NCI-H82 (cell line): ENCODE measurements at regions not wholly inside any gene's neighbourhood (a gene's known extent, or its start where the extent isn't known, plus 50 kb on each side); places are given as distances from the start of the nearest gene placed in this dataset.
"Not testable (repeated sequence)": the region's sequence is repeated elsewhere in the genome, so short reads cannot be mapped to it uniquely, and the experiment has no call there.

ENCODE experiments used
- DNase-seq: peaks from one replicate; lab custom pipeline; 2025; lab: John Stamatoyannopoulos, UW

DNA sequence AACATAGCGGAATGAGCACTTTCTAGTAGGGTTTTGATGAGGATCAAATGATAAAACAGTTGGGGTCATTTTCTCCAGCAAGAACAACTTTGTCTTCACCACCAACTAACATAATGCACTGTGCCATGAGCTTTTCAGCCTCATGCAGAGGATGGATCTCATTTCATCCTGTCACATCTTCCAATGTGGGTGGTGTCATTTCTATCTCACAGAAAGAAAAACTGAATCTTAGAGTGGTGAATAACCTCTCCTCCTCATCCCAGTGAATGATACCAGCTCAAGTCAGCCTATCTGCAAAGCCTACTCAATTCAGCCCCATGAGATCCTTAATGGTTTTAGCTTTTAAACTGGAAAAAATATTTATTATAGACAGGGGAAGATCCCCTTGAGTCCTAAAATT, 1147.2 kb downstream of the VRK1 start:
- no peak for DNase-seq

DNA sequence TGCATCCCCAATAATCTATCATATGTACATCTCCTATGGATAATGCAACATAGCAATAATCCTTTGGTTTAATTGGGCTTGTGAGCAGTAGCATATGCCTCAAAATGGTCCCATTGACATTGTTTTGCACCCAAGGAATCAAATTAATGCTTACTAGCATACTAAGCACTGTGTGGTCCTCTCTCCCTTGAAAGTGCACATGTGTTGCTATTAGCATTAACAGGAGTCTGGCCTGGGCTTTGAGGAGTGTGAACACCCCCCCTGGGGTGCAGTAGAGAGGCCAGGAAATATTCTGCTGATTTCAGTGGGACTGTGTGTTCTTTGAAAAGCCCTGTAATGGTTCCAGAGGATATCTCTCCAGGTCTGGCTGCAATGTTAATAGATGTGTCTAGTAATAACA, 1148.4 kb downstream of the VRK1 start:
- DNase-seq: no peak

DNA sequence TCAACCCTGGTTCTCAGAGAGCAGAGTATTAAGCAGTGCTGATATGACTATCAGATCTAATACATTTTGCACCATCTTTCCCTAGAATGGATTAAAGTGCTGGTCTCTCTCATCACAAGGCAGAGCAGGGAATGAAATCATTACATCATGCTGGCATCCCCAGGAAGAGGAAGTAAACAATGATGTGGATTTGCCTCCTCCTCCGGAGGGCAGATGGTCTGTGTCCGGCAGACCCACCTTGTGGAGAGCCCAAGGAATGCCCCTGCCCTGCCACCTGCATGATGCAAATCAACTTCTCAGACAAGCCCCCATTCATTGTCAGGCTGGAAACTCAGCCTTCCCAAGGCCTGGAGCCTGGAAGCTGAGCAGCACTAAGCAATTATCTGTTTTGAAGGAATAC, 1149.1 kb downstream of the VRK1 start:
- DNase-seq: peak; percentile 18

DNA sequence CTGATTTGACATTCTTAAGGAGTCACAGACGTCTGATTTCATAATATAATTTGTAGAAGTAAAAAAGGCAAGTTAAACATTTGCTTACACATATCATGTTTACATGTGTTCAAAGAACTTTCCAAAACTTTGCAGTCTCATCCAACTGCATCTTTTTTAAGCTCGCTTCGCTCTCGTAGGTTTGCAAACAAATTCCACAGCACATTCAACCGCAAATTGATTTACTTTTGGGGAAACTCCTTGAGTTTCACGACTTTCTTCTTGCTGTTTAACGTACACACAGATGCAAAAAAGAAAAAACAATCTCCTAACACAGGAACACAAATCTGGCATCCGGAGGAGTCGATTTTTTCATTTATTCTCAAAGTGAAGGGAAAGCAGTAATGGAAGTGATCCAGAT, 1149.5 kb downstream of the VRK1 start:
- DNase-seq: no peak

DNA sequence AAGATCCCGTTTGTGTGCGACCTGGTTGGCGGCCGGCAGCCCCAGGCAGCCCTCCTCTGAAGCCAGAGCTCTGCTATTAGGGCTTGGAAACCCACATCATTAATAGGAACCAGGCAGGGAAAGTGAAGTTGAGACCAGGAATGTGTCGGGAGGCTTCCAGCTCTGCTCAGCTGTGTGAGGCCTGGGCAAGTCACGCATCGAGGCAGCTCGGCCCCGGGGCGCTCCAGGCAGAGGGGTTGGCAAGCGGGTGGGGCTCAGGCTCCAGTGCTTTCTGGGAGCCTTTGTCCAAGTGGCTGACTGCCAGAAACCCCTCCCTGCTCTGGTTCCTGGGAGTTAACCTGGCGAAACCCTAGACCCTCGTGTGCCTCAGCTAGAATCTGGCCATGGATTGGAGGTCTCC, 1151.7 kb downstream of the VRK1 start:
- DNase-seq: no peak

DNA sequence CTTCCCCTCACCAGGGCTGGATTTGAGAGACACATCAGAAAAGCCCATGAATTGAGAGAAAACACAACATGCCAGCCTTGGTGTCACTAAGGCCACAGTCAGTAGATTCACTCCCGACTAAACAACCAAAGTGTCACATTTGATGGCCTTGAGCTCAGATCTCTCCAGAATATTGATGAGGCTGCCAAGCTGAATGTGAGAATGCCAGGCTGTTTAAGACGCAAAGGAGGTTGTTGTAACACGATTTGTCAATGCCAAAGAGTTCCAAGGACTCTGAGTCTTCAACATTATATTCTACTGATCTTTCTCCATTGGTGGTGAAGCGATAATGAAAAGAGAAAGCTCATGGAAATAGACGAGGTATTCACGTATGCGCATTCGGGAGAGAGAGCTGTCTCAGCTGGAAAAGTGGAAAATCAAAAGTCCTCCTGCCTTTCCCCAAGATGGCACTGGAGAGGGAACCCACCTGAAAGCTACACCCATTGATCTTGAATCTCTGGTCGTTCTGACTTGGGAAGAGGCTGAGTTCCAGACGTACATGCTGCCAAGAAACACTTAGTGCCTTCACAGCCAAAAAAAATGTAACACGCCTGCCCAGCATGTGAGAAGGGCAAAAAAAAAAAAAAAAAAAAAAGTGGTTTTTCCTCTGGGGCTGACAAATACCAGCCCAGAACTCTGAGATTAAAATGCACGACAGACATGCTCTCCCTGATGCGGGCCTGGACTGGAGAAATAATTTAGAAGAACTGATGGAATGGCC, 1159.6 kb downstream of the VRK1 start:
- no peak for DNase-seq

DNA sequence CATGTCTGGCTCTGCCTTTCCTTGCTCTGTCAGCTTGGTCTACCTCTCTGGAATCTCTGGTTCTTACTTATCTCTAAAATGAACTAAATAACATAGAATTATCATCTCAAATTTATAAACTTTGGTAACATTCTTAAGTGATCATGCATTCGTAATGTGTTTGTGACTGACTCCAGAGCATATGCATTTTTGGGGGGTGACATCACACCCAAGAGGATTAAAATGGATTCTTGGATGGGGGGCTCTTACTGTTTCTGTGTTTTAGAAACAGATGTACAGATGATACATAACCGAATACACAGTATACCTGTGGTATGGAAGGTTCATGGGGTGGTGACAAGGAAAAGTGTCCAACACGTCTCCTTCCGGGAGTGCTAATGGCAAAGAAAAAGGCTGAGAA, 1162.1 kb downstream of the VRK1 start:
- no peak for DNase-seq

DNA sequence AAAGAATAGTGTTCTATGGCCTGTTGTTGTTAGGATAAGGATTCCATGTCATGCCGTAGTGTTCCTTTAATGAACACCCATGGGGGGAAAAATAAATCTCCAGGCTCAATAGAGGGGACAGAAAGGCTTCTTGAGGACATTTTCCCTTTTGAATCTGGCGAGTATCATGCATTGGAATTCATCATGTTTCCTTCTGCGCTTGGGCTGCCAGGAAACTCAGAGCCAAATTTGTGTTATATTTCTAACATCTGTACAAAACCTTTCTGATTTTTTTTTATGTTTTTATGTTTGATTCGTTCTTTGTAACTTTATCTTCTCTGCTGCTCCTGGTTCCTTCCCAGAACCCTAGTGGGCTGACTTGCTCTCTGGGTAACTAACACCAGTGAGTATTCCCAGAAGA, 1163.3 kb downstream of the VRK1 start:
- no peak for DNase-seq

DNA sequence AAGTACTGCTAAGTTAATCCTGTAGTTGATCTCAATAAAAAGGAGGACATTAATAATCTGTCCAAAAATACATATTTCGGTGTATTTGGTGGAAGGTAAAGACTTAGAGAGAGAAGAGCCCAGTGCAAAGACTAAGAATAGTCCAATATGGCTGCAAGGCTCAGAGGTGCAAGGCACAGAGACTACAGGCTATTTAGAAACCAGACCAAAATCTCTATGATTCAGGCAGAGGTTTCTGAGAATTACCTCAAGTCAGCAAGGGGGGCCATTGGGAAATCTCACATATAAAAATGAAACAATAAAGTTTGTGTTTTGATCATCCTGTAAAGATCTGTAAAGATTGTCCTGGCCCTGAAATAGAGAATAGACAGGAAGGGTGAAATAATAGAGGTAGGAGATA, 1173.0 kb downstream of the VRK1 start:
- no peak for DNase-seq

DNA sequence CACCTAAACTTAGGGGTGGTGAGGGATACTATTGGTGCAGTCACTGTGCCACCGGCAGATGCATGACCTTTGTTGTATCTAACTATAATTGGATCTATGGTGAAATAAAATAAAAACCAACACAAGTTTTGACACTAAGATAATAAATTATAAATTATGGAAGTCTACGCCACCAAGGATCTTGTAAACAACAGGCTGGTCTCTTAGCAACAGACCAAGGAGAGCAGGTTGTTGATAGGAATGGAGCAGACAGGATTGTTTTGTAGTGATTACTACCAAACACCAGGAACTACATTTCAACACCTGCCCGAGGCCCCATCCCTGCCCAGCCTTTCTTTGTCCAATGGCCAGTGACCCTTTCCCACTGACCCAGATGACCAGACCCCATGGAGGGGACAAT, 1178.0 kb downstream of the VRK1 start:
- no peak for DNase-seq

DNA sequence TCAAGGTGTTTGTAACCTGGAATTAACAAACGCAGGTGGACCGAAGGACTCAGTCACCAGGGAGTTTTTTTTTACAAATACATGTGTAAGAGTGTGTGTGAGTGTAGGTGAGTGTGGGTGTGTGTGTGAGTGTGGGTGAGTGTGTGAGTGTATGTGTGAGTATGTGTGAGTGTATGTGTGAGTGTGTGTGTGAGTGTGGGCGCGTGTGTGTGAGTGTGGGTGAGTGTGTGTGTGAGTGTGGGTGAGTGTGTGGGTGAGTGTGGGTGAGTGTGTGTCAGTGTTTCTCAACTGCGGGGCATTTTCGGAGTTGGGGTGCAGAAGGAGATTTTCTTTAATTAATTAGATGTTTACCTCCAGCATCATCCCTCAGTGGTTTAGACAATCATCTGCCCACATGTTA, 1178.8 kb downstream of the VRK1 start:
- no peak for DNase-seq

DNA sequence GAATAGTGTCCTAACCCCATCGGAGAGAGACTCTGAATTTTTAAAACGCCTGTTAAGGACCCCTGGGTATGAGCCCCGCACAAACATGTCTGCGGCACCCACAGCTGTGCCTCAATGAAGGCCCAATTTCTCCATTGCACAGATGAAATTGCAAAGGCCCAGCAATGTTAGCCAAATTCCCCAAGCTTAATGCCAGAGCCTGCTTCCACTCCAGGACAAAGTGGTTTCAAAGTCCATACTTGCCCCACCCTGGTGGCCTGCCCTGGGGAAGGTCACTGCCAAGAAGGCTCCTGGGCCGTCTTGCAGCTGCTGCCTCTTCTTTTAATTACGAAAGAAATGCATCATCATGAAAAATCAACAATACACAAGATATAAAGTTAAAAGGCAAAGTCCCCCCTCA, 1179.7 kb downstream of the VRK1 start:
- no peak for DNase-seq

DNA sequence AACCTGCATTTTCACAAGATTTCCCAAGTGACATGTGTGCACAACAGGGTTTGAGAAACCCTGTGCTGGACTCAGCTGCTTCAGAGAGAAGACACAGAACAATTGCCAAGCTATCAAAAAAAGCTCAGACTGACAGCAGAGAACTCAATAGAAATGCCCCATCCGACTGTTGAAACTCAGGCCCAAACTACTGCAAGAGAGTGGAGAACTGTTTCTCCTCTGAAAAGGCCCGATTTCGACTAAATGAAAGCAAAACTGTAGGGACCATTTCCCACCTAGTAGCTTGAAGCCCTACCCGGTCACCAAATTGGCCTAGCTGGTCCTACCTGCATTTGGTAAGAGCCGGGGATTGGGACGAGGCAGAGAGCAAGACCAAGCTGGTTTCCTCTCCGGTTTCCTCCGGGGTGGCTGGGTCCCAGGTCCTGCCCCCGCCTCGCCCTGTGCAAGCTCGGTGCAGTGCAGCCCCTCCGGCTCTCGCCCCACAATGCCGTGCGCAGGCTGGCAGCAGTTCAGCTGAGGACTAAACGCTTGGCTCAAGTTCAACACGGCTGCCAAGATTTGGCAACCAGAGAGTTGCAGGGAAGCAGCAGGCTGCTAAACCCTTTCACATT, 1180.6 kb downstream of the VRK1 start:
- DNase-seq: peak; percentile 73

DNA sequence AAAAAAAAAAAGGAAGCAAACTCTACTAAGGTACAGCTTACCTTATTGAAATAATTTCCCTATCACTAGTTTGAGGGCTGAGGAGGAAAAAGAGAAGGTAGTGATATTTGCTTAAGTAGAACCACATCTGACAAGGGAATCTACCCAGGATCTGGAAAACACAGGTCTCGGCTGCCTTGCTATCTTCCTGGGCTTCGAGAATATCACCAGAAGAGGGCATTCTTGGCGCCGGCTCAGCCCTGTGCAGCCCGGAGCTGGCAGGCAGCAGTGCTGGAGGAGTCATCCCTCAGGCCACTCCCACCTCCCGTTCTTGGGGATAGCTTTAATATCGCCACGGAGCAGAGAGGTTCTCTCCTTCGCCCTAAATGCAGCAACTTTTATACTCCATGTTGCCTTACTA, 1181.2 kb downstream of the VRK1 start:
- DNase-seq: peak; percentile 87

DNA sequence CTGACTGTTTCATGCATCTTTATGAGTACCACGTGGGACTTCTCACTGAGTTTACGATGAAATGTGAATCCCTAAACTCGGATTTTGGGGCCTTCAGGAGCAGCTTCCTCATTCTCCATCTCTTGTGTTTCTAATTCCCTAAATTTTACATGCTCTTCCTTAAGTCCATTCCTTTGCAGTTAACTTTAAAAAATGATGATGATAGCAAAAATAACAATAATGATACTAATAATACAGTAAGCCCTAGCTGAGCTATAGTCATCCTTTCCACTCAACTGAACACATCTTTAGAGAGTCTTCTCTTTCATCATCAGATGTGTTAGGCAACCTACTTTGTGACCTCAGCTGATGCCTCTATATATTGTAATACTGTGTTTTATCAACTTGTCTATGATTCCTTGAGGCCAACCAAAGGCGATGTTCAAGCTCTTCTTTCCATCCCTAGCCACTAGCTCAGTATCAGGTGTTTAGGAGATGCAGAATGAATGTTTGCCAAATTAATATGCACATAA, 1196.4 kb downstream of the VRK1 start:
- no peak for DNase-seq

DNA sequence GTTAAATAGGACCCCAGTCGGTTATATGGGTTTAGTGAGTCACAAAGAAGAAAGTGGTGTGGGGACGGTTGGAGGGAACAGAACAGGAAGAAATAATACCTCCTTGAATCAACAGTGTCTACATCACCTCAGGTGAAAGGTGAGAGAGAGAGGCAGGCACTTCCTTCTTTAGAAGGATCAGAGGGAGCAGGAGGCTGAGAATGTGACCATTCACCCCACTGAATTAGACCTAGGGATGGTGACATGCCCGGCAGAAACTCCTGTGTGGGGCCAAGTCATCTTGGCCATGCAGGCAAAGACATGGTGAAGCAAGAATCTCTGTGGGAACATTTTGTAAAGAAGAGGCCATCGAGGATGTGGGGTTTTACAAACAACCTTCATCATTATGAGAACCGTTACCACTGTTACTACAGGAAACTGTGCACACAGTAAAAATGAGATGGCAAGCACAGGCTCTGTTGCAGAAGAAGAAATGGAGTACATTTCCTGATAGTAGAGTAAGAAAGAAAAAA, 1196.9 kb downstream of the VRK1 start:
- no peak for DNase-seq

DNA sequence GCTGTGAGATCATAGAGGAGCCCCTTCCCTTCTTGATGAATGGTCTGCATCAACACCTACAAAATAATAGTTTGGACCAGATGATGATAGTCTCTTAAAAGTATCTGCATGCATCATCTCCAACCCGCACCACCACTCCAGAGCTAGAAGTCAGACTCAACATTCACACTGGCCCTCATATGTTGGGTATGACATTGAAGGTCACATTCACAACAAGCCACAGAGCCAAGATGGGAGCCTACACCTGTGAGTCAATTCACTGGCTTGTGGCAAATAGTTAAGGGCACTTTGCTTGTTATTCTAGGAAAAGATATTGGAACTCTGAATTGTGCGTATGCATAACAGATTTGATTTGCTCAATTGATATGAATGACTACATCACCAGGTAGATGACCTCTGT, 1197.9 kb downstream of the VRK1 start:
- no peak for DNase-seq

DNA sequence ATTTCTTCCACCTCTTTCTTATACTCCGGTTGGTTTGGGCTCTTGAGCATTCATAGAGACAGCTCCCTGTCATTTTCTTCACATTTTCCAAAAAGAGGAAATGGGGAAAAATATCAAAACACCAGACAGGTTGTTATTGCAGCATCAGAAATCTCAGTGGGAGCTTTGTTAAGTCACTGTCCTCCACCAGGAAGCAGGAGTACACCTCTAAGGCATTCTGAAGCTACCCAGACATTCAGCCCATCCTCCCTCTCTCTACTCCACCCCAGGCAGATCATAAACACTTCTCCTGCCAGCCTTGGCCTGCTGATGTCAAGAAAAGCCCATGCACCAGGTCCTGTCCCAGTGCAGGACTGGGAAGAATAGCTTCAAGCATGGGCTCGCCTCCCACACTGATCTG, 1198.3 kb downstream of the VRK1 start:
- no peak for DNase-seq

DNA sequence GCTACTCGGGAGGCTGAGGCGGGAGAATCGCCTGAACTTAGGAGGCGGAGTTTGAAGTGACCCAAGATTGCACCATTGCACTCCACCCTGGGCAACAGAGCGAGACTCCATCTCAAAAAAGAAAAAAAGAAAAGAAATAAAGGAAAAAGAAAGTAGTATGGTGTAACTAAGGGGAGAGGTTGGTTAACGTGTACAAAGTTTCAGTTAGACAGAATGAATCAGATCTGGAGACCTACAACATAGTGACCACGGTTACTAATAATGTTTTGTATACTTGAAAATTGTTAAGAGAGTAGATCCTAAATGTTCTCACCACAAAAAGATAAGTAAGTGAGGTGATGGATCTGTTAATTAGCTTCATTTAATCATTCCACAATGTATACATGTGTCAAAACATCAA, 1208.8 kb downstream of the VRK1 start:
- no peak for DNase-seq

DNA sequence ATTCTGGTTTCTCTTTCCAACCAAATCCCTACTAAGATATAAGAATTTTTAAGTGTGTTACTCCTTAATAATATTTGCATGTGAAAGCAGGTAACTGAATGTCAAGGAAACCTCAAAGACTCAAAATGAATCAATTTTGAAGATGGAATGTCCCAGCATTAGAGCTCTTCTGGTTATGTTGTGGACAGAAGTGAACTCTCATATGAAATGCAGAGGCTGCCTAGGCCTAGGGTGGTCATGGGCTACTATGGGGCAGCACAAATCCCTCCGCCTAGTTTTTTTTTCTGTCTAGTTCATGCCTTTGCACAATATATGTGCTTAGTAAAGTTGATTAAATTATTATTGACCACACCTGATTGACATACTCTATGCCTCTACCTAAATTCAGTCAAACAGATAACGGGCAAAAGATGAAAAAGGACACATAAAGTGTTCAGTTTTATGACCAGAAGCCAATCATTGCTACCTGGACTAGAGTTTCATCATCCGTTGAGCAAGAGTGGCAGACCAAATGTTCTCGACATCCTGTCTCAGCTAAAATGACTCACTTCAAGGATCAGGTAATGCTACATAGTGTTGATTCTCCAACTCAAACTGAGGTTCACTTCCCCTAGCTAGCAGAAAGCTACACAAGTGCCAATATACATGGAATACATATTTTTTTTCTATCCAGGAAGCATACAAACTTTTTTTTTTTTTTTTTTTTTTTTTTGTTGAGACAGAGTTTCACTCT, 1211.4 kb downstream of the VRK1 start:
- no peak for DNase-seq

DNA sequence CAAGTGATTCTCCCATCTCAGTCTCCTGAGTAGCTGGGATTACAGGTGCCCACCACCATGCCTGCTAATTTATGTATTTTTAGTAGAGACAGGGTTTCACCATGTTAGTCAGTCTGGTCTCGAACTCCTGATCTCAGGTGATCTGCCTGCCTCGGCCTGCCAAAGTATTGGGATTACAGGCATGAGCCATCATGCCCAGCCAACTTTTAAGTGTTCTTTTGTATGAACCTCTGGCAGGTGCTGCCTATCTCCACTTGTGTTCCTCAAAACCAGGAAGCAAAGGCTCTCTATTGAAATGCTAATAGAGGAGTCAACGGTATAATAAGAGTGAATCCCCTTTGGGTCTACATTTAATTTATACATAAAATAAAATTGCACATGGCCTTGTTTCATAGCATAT, 1212.0 kb downstream of the VRK1 start:
- DNase-seq: not testable (repeated sequence)

DNA sequence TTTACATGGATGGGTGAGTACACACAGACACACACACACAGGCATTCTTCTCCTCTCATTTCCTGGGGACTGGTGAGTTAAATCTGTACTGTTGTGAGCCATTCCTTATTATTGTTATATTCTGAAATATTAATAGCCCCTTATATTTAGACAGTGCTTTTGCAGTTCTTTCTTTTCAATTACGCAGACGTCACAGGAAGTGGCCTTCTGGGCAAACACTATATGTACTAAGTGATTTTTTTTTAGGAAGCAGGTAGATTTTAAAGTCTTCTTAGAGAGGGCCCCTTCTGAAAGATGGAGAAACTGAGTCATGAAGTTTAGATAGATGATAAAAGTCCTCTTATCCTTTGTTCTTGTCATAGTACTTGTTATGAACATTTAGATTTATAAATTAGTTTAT, 1213.6 kb downstream of the VRK1 start:
- DNase-seq: no peak
